Bronchial epithelial cell (primary cell): ENCODE measurements at regions not wholly inside any gene's neighbourhood (a gene's known extent, or its start where the extent isn't known, plus 50 kb on each side); places are given as distances from the start of the nearest gene placed in this dataset.

ENCODE experiments used
- DNase-seq: peaks from one replicate; pipeline ENCODE4 v3.0.0-alpha.2; 2010; ENCODE audit warnings: low read depth
- FAIRE-seq: peaks from 2 replicates; lab custom pipeline; 2011; peaks lifted over from hg19 to GRCh38; lab: Jason Lieb, UNC
- H3K27me3 ChIP-seq: 2 replicates; pipeline ENCODE4 v1.5.1; 2011; ENCODE audit warnings: low read length; ENCODE audit not compliant: control insufficient read depth, insufficient read depth
- H3K36me3 ChIP-seq: 2 replicates; pipeline ENCODE4 v1.5.1; 2011; ENCODE audit warnings: low read length; ENCODE audit not compliant: control insufficient read depth, insufficient read depth
- H3K4me3 ChIP-seq: 2 replicates; pipeline ENCODE4 v1.5.1; 2011; ENCODE audit warnings: mild to moderate bottlenecking, low read depth, low read length, control low read depth
- TF ChIP-seq, protein P1 (sequence below): IDR thresholded peaks from 2 replicates; pipeline ENCODE4 v1.5.1; 2011; ENCODE audit warnings: mild to moderate bottlenecking, moderate library complexity, low read length, control low read depth, inconsistent platforms; ENCODE audit not compliant: insufficient read depth, severe bottlenecking

DNA sequence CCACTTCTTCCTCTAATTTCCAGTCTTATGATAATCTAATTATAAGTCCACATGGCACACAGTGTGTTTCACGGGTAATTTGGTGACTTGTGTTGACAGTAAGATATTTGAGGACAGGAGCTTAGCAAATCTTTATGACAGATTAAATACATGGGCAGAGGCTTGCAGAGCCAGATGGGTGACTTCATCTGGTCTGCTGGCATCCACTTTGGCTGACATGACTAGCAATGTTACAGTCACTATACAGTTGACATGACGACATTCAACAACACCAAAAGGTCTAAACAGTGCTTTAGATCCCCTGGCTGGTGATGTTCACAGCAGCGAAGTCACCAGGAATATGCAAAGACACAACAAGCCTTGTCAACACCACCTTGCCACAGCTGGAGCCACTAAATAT is 147.2 kb downstream of the ETS2 start:
- no peaks in the 10 kb centered on the region for H3K36me3 ChIP-seq
- DNase-seq (no peak), FAIRE-seq (no peak)
- H3K4me3 ChIP-seq = no peak overlapping the region
- TF ChIP-seq, protein P1, sequence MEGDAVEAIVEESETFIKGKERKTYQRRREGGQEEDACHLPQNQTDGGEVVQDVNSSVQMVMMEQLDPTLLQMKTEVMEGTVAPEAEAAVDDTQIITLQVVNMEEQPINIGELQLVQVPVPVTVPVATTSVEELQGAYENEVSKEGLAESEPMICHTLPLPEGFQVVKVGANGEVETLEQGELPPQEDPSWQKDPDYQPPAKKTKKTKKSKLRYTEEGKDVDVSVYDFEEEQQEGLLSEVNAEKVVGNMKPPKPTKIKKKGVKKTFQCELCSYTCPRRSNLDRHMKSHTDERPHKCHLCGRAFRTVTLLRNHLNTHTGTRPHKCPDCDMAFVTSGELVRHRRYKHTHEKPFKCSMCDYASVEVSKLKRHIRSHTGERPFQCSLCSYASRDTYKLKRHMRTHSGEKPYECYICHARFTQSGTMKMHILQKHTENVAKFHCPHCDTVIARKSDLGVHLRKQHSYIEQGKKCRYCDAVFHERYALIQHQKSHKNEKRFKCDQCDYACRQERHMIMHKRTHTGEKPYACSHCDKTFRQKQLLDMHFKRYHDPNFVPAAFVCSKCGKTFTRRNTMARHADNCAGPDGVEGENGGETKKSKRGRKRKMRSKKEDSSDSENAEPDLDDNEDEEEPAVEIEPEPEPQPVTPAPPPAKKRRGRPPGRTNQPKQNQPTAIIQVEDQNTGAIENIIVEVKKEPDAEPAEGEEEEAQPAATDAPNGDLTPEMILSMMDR = no peak
- H3K27me3 ChIP-seq = no peaks in the 10 kb centered on the region

DNA sequence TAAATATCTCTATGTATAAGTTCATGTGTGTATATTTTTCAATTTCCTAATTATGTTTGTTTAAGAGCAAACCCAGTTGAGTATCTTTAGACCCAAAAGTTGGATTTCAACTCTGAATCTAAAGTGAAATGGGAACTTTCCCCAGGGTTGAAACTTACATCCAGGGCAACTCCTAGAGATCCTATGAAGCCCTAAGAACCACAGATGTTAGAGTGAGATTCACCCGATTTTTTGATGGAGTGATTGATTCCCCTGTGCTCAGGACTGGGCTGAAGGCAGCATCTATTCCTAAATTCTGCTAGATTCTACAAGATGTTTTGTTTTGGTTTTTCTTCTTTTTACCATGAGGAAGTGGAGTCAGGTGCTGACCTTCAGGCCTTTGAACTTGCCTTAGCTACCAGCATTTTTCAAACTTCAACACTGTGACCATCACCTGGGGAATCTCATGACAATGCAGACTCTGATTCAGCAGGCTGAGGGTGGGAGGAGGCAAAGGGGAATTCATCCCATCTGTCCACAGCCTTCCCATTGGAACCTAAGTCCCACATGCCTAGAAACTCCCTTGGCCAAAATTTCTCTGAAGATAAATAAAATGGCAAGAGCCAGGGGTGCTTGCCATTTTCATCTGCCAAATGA is 145.5 kb downstream of the ETS2 start:
- FAIRE-seq = no peak
- TF ChIP-seq, protein P1 = no peak
- Histone ChIP-seq H3K36me3 (no peaks in the 10 kb centered on the region), H3K27me3 (no peaks in the 10 kb centered on the region), H3K4me3 (no peak overlapping the region)
- DNase-seq = peak; percentile 30

DNA sequence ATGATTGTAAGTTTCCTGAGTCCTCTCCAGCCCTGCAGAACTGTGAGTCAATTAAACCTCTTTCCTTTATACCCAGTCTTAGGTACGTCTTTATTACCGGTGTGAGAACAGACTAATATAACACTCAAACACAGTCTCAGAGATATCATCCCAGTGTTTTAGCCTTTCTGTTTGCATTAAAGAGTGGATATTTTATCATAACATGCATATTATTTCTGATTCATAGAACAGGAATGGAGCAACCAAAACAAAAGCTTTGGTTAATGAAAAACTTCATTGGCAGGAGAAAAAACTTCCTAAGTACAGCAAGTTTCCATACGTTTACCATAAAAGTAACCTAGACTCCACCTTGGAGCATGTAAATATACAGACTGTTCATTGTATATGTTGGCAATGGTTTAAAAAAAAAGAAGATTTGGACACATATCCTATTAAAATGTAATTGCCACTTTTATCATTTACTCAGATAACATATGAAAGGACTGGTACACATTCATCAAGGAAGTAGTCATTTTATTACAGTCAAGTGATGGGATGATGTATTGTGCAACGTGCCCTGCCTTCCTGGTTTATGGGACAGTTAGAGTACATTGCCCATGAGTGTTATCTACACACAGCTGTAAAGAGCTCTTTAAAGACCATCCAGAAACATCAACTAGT is 144.8 kb downstream of the ETS2 start:
- H3K36me3 ChIP-seq = no peaks in the 10 kb centered on the region
- peak; percentile 61 for DNase-seq
- no peak for FAIRE-seq
- H3K4me3 ChIP-seq = no peak overlapping the region
- H3K27me3 ChIP-seq = no peaks in the 10 kb centered on the region
- TF ChIP-seq, protein P1 = no peak

DNA sequence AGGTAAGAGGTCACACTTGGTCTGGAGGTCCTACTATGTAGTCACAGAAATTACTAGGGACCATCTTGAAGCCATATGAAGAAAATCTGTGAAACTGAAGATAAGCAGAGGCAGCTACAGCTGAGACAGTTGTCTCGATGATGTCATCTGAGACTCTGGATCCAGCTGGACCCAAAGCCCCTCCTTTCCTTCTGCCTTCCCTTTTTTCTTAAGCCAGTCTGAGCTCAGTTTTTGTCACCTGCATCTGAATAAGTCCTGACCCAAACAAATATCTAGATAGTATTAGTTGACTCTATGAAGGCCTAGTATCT is 143.3 kb downstream of the ETS2 start:
- Histone ChIP-seq H3K36me3 (no peaks in the 10 kb centered on the region), H3K4me3 (no peak overlapping the region), H3K27me3 (no peaks in the 10 kb centered on the region)
- DNase-seq (no peak), FAIRE-seq (no peak)
- TF ChIP-seq, protein P1 = no peak

DNA sequence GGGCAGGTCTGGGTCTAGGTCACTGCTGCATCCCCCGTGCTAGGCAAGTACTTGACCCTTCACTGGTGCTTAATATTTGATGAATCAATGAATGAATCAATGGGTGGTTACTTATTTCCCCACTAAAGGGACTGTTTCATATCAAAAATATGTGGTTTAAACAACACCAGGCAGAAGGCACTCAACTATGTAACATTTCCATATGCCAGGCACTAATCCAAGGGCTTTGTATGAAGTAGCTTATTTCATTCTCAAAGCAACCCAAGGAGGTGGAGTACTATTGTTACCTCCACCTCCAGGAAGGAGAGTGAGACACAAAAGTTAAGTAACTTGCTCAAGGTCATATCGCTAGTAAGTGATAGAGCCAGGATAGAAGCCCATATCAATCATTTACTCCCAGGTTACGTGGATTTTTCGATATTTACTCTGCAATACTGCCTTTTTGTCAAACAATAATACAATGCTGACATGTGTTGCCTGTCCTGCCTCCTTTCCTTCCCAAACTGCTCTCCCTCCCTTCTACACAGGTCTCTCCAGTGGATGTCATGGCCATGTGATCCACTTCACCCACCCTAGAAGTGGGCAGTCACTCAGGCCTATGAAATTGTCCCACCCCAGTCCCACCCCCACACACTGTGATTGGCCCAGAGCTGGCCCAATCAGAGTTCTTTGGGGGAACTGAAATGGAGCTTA is 142.8 kb downstream of the ETS2 start:
- FAIRE-seq = no peak
- Histone ChIP-seq H3K4me3 (no peak overlapping the region), H3K27me3 (no peaks in the 10 kb centered on the region), H3K36me3 (no peaks in the 10 kb centered on the region)
- peak; percentile 77 for DNase-seq
- TF ChIP-seq, protein P1 = no peak
